Epithelial cell of esophagus (primary cell): ENCODE measurements at regions not wholly inside any gene's neighbourhood (a gene's known extent, or its start where the extent isn't known, plus 50 kb on each side); places are given as distances from the start of the nearest gene placed in this dataset.

ENCODE experiments used
- DNase-seq: peaks from one replicate; pipeline ENCODE4 v3.0.0; 2010; ENCODE audit warnings: low read depth
- H3K4me3 ChIP-seq: 2 replicates; pipeline ENCODE4 v1.5.1; 2011; ENCODE audit warnings: mild to moderate bottlenecking, low read length, control low read depth
- TF ChIP-seq, protein P1 (sequence below): IDR thresholded peaks from 2 replicates; pipeline ENCODE4 v1.5.1; 2011; ENCODE audit warnings: low read depth, mild to moderate bottlenecking, low read length, control low read depth, inconsistent platforms; ENCODE audit not compliant: insufficient read depth; ENCODE audit errors: missing control alignments

GRCh38 chr2:9762164-9762563 is 81.1 kb upstream of the TAF1B start:
- no peak overlapping the region for H3K4me3 ChIP-seq
- TF ChIP-seq, protein P1, sequence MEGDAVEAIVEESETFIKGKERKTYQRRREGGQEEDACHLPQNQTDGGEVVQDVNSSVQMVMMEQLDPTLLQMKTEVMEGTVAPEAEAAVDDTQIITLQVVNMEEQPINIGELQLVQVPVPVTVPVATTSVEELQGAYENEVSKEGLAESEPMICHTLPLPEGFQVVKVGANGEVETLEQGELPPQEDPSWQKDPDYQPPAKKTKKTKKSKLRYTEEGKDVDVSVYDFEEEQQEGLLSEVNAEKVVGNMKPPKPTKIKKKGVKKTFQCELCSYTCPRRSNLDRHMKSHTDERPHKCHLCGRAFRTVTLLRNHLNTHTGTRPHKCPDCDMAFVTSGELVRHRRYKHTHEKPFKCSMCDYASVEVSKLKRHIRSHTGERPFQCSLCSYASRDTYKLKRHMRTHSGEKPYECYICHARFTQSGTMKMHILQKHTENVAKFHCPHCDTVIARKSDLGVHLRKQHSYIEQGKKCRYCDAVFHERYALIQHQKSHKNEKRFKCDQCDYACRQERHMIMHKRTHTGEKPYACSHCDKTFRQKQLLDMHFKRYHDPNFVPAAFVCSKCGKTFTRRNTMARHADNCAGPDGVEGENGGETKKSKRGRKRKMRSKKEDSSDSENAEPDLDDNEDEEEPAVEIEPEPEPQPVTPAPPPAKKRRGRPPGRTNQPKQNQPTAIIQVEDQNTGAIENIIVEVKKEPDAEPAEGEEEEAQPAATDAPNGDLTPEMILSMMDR = no peak
- DNase-seq = no peak

GRCh38 chr2:9762941-9763340 is 80.3 kb upstream of the TAF1B start:
- DNase-seq = no peak
- TF ChIP-seq, protein P1 = no peak
- no peak overlapping the region for H3K4me3 ChIP-seq

DNA sequence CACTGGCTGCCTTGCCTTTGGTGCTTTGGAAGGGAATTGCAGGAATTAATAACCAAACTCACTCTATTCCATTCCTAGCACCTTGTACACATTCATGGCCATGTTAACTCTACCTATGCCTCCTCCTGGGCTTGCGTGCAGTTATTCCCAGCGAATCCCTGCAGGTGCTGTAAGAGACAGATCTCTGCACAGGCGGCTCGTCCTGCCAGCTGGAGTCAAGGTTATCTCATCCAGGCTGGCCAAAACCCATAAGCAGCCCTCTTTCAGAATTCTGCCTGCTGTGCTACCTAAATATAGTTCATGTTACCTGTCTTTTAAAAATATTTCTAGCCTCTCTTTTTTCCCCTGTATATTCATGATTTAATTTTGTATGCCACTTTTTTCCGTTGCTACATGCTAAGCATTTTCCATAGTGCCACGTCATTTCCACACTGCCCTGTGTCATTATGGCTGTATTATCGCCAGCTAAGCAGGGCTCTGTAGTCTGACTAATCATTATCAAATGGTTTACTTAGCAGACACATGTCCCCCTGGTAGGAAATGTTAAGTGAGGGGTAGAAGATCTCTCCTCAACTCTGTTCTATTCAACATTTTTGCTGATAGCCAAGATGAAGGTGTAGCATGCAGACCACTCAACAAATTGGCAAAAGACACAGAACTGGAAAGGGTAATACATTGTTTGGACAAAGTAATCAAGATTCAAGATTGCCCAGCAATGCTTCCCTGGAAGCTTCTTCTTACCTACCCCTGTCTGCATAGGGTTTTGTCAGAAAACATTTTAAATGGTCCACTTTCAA is 79.7 kb upstream of the TAF1B start:
- peak; percentile 56 for DNase-seq
- TF ChIP-seq, protein P1 = no peak

GRCh38 chr2:9764153-9764778 is 79.0 kb upstream of the TAF1B start:
- no peak overlapping the region for H3K4me3 ChIP-seq
- TF ChIP-seq, protein P1 = no peak
- no peak for DNase-seq

More for the DNA sequence above, 79.7 kb upstream of the TAF1B start:
- H3K4me3 ChIP-seq = no peak overlapping the region

DNA sequence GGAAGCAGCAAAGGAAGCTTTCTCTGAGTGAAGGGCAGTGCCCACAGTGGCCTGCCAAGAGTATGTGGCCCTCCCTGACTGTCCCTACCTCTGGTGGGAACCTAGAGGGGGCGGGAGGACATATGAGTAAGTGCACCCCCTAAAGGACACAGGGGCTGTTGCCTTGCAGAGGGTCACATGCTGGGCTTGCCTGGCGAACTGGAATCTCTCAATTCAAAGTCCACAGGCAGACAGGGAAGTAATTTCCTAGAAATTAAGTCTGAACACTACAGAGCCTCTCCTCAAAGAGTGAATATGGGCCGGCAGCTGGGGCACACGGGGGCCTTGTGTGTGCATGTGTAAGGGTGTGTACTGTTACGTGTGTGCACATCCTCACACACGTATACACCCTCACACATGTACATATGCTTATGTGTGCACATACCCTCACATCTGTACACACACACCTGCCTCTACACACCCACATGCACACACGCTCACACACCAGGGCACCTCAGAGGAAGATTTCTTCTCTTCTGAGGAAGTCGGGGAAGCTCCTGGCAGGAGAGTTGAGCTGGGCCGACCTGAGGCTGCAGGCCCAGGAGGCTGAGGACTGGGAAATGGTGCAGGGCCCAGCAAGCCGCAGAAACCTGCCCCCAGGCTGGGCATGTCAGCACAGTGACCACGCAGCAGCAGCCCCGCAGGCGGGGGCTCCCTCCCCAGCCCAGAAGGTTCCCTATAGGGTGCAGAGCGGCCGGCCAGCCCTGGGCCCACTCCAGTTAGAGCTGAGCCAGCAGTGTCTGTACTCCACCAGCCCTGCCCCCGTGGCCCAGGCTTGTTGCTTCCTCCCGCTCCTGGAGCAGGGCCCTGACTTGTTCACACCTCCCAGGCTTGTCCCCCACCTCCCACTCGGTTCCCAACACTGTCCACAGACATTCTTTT is 77.4 kb upstream of the TAF1B start:
- peak; percentile 73 for DNase-seq
- H3K4me3 ChIP-seq = no peak overlapping the region
- TF ChIP-seq, protein P1 = no peak

DNA sequence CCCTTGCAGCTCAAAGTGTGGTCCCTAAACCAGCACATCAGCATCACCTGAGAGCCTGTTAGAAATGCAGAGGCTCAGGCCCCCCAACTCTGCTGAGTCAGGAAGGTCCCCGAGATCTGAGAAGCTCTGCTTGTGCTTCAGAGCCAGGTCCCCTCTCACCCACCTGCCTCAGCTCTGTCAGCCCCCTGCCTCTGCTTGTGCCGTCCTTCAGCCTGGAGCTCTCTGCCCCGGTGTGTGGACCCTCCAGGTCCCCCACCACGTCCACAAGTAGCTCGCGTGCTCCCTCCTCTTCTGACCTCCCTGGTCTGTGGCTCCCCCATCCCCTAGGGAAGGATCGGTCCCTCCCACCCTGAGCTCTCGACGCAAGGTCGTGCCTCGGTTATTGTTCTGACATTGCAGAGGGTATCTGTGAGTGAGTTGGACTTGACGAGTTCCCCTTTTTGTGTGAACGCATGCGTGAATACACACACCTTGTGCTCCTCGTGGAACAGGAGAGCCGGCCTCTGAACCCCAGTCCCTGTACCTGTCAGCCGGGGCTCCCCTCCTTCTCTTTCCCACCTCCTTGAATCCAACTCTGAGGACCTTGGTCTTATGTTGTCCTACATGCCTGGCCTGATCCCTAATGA is 75.5 kb upstream of the TAF1B start:
- TF ChIP-seq, protein P1 = no peak
- H3K4me3 ChIP-seq = no peak overlapping the region
- no peak for DNase-seq
